NOMO-1 treated with DMSO at 0.1 percent for 48 hours (cell line): ENCODE measurements at regions not wholly inside any gene's neighbourhood (a gene's known extent, or its start where the extent isn't known, plus 50 kb on each side); places are given as distances from the start of the nearest gene placed in this dataset.

Experiments used
- DNase-seq: peaks from one replicate; lab custom pipeline; 2025; ENCODE audit not compliant: unreplicated experiment; lab: John Stamatoyannopoulos, UW

DNA sequence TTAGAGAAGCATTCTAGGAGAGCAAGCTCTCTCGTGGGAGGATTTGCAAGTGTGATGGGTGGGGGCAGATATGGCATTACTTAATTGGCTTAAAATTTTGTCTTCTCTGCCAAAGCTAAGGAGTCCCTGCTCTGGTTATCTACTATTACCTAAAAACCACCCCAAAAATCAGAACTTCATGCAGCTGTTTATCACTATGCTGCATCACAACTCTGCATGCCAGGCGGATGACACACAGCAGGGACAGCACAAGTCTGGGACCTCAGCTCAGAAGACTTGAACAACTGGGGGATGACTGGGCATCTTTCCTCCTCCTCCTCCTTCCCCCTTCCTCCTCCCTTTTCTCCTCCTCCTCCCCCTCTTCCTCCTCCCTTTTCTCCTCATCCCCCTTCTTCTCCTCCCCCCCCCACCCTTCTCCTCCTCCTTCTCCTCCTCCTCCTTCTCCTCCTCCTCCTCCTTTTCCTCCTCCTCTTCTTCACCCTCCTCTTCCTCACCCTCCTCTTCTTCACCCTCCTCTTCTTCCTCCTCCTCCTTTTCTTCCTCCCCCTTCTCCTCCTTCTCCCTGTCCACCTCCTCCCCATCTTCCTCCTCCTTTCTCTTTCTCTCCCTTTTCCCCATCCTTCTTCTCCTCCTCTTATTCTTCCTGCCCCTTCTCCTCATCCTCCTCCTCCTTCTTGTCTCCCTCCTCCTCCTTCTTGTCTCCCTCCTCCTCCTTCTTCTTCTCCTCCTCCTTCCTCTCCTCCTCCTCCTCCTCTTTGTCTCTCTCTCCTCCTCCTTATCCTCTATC is 218.6 kb upstream of the PMEPA1 start:
- no peak for DNase-seq

DNA sequence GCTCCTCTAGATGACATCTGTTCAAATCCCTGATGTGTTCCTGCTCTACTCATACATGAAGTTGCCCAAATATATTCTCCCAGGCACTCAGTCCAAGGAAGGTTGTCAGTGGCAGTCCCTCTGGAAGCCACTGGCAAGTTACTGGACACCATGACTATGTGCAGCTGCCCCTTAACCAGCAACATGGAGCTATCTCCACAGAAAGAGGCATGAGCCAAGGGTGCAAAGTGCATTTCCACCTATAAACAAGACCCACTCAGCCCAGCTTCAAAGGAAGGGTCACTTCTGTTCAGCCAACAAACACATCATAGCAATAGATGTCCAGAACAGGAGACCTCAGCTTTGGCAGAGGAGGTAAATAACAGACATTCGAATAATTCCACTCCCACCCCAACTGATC is 217.6 kb upstream of the PMEPA1 start:
- DNase-seq, result no peak

GRCh38 chr20:57922706-57923105 is 212.9 kb upstream of the PMEPA1 start:
- no peak for DNase-seq

DNA sequence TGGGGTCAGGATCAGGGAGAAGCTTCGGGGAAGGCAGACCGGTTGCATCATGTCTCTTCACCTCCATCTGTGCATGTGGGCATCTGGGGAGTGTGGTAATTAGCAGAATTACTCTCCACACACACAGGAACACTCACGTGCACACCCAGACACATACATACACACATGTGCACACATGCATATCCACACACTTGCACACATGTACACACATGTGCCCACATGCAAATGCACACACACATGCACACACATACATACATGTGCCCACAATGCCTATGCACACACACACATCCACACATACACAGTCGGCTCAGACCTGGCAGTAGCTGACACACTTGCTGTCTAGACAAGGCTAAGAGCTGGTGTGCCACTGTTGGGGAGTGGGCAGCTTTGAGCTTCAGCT is 212.3 kb upstream of the PMEPA1 start:
- peak; percentile 25 for DNase-seq

DNA sequence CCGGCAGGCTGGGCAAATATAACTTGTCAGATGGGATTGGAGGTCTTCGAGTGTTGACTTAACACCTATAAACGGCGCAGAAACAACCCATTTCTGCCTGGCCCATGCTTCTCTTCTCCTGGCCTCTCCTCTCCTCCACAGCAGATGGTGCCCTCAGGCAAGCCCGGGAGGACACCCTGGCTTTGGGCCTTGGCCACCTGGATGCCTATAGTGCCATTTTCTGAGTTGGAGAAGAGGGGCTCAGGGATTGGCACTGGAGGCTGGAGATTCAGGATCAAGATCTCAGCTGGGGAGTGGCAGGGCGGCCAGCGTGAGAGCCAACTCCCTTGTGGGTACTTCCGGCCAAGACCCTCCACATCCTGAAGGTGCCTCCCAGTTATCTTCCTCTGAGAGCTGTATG is 211.9 kb upstream of the PMEPA1 start:
- DNase-seq, result no peak

- DNase-seq, result no peak
Measured at GRCh38 chr20:57920971-57921370, 211.2 kb upstream of the PMEPA1 start.

- no peak for DNase-seq
Measured at GRCh38 chr20:57919049-57919448, 209.2 kb upstream of the PMEPA1 start.

- no peak for DNase-seq
Measured at GRCh38 chr20:57918551-57918950, 208.7 kb upstream of the PMEPA1 start.

DNA sequence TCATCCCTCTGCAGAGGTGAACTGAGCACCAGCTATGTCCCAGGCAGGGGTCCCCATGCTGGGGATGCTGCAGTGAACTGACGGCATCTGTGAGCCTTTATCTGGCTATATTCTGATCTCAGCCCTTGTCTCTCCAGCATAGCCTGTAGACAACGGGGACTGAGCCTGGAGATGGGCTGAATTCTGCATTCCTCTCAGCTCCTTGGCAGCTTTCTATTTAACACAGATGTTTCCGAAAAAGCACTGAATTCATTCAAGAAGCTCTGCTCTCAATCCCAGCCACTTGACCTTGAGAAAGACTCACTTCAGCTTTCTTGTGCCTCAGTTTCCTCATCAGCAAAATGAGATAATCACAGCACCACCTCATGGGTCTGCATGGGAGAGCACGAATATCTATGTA is 204.4 kb upstream of the PMEPA1 start:
- no peak for DNase-seq

GRCh38 chr20:57913156-57913930 is 203.5 kb upstream of the PMEPA1 start:
- no peak for DNase-seq

GRCh38 chr20:57912227-57912582 is 202.4 kb upstream of the PMEPA1 start:
- no peak for DNase-seq

DNA sequence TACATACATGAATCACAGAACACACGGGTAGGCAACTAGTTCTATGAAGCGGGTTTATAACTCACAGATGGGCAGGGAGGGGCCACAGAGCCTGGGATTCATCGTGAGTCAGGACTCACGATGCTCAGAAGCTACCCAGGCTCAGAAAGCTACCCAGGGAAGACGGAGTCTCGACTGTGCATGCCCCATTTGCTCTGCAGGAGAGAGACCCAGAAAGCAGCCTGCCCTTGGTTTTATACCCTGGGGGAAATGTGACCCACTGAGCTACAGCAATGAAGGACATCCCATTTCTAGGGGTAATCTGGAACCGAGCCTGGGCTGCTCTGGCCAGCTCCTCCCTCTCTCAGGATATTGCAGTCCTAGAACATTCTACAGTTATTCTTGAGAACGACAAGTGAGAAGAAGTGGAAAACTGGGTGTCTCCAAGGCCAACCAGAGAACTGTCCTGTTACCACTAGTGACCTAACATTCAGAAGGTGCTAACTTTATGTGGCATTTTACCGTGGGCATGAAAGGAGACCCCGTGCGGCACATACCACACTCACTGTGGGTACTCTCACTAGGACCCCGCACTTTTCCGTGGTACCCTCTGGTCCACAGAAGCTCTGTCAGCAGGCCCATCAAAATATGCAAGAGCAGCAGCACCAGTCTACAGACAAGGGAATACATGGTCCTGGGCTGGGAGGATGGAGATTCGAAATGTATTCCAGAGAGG is 201.9 kb upstream of the PMEPA1 start:
- no peak for DNase-seq

DNA sequence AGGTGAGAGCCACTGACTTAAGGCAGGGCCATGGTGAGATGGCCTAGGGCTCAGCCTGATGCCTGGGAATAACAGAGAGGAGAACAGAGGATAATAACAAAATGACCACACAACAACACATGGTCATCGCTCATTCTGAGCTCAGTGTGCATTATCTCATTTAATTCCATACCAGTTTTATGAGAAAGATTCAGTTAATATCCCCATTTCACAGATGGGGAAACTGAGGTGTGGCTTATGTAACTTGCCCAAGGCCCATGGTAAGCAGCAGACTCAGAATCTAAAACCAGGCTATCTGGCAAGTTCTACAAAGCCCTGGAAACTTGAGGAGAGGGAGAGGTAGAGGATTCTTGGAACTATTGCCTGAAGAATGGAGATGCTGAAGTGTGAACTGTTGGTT is 200.9 kb upstream of the PMEPA1 start:
- DNase-seq, result no peak

DNA sequence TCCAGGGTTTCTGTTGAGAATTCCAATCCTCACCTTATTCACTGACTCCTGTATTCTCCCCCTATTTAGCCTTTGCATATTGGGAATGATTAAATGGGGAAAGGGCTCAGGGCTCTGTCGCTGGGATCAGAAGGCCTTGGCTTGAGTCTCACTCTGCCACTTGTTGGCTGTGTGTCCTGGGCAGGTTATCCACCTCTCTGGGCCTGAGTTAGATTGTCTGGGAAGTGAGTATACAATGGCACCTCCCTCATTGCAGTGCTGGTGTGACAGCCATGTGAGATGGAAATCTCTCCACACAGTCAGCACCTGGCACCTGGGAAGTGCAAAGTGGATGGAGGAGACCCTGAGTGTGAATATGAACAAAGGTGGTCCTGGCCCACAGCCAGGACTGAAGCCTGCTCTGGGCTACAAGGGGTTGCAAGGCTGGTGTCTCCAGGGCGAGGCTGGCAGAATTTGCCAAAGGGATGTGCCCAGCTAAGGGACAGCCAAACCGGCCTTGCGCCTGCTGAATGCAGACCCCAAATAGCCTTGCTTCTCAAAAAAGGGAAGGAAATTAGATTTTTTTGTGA is 200.0 kb upstream of the PMEPA1 start:
- no peak for DNase-seq

DNA sequence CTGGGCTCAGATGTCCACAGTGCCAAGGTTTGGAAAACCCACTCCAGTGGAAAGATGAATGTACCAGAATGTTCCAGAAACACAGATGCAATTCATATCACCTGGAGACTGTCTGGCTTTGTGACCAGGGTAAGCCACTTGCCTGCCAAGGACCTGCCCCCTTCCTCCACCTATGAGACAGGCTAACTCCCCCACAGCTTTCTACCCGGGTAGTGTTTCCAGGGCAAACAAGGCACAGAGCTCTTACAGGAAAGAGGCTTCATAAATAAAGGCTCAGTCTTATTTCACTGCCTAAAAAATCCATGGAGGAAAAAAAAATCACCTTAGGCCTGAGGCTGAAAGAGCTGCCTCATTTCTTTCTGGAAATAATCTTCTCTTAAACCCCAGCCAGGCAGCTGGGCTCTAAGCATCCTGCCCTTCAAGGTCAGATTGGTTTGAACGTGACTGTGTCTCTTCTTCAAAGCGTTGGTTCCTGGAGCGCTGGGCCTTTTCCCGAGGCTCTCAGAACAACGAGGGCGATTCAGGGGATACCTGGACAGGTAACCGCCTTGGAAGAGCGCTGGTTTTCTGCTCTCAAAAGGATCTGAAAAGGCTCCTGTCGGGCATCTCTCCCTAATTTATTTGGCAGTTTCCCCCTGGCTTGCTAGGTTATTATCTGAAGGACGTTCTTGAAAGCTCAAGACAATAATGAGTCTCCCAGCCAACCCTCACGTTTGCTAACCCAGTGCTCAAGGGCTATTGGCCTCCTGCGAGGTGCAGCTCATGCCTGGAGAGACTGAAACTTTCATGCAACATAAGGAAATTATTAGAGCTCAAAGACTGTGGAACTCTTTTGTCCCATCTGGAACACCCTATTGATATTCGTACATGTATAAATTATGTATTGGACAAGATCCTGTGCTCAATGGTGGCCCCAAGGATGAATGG is 199.2 kb upstream of the PMEPA1 start:
- peak; percentile 42 for DNase-seq

DNA sequence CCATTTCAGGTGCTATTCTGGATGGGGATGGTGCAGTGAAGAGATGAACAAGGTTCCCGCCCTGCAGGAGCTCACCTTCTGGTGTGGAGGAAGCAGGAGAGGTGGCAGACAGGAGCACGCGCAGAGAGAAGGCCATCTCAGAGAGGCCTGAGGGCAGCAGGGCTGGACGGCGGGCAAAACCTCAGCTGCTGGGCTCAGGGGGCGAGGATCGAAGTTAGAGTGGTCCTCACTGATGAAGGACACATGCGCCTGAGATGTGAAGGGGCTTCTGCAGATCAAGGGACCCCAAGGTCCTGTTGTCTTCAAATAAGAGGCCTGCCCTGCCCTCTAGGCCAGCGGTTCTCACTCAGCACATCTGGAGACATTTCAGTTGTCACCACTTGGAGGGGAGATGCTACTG is 198.4 kb upstream of the PMEPA1 start:
- no peak for DNase-seq

DNA sequence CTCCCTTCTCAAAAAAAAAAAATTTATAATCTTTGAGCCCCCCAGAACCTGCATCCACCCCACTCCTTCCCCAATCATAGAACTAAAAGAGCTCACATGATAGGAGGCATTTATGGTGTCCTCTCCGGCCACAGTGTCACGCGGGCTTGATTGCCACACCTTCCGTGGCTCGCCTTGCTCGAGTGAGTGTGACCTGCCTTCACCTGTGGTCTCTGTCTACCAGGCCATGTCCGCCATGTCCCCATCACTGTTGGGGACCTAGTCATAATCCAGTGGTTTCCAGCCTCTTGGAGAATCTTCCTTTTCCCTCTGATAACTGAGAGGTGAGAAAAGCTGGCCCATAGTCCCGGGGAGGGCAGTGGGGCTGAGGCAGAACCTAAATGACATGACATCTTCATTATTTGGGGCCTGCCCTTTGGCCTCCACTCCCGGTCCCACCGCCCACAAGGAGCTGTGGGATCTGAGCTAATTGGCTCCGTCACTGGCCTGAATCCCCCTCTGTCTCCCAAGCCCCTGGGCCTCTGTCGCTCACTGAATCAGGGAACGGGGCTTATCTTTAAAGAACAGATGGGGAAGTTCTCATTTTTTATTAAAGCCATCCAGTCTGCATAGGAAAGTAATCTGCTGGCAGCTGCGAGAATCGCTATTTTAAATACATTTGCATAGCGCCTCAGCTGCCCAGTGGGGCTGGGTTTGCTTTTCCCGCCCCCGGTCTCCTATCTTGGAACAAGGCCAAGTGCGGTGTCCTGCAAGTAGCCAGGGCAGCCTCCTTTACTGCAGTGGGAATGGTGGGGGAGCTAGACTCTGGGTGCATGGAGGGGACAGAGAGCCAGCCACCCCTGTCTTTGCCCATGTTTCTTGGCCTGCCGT is 197.6 kb upstream of the PMEPA1 start:
- DNase-seq, result no peak

DNA sequence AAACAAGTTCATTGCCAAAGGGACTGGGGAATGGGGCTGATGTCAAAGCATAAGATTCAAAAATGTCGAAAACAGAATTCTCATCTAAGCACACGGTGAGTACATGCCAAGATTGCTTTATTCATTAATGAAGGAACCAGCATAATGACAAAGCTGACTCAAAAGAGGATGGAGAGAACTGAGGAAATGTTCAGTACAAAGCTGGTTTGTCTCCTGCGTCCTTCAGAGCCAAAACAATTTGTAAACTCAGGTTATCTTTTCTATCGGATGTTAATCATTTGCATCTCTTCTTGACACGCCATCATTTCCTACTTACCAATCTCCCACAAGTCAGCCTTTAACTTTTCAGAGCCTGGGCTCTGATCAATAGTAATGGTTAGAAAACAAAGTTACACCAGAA is 195.6 kb upstream of the PMEPA1 start:
- no peak for DNase-seq

GRCh38 chr20:57904314-57905105 is 194.7 kb upstream of the PMEPA1 start:
- DNase-seq, result peak; percentile 82
